Left lung (tissue), 4 donors: ENCODE measurements at regions not wholly inside any gene's neighbourhood (a gene's known extent, or its start where the extent isn't known, plus 50 kb on each side); places are given as distances from the start of the nearest gene placed in this dataset.

Source experiments
- ATAC-seq: fragments of 200-7000 bp; cut with Tn5 transposase; one replicate; pipeline ENCODE4 v1.9.1; 2020; ENCODE audit warnings: moderate library complexity
- DNase-seq, 4 donors: peaks; one replicate each; pipeline ENCODE4 v3.0.0-alpha.2; 2013 to 2020
- H3K27ac ChIP-seq, 2 donors: fragments of 200-600 bp; sonication (generic) in 1 of 2; one replicate each; pipeline versions ENCODE4 v1.5.0 to v1.8.0; 2020 to 2021
- H3K27me3 ChIP-seq, 2 donors: fragments of 200-600 bp; sonication (generic) in 1 of 2; one replicate each; pipeline versions ENCODE4 v1.5.0 to v1.8.0; 2020 to 2021
- H3K36me3 ChIP-seq, 2 donors: fragments of 200-600 bp; sonication (generic) in 1 of 2; one replicate each; pipeline versions ENCODE4 v1.5.0 to v1.8.0; 2020 to 2021
- H3K4me1 ChIP-seq, 2 donors: fragments of 200-600 bp; one replicate each; pipeline ENCODE4 v1.8.0; 2021
- H3K4me3 ChIP-seq, 2 donors: fragments of 200-600 bp; sonication (generic) in 1 of 2; one replicate each; pipeline versions ENCODE4 v1.5.0 to v1.8.0; 2020 to 2021; ENCODE audit warnings: mild to moderate bottlenecking in 1 of 2
- H3K9me3 ChIP-seq, 2 donors: fragments of 200-600 bp; sonication (generic) in 1 of 2; one replicate each; pipeline versions ENCODE4 v1.5.0 to v1.8.0; 2020 to 2021
- intact Hi-C, 2 donors: fragments of 100-400 bp; cut with DNase I; formaldehyde crosslinking; loops; one replicate each; pipeline versions ENCODE4 v1.11.2 to v1.14.2; 2022
- TF ChIP-seq, protein P1 (sequence below), 2 donors: fragments of 200-600 bp; sonication (generic) in 1 of 2; IDR thresholded peaks; one replicate each; pipeline versions ENCODE4 v1.5.0 to v1.8.0; 2021; ENCODE audit warnings: antibody characterized with exemption in 2 of 2
- donor health status: DM: no; HTN: yes; CAD: no.
- donor health status: DM: no; HTN: no; CAD: no.

DNA sequence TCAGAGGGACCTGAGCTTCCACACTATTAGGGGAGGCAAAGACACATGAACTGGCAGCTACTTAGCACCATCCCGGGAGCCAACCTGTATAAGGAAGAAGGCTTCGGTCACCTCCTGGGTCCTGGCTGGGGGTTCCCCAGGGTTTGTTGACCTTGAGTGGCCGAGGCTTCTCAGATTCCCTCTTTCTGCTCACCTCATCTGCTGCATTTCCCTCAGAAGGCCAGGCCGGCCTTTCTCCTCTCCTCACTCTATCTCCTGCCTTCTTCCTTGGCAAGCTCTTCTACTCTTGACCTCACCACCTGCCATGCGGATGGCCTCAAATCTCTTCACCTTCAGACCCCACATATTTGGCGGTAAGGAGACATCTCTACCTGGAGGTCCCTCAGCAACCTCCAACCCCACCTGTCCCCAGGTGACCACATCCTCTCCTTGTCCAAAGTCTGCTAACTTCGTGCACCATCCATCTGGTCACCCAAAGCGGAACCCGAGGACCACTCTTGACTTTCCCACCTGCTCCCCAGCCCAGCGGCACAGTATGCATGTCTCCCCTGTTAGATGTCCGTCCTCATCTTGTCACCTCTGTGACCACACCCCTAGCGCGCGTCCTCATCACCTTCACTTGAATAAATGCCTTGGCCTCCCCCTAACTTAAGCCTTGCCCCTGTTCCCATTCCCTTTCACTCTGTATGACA is 133.8 kb upstream of the UNC5B start:
- Histone ChIP-seq H3K9me3 (no peaks in the 10 kb centered on the region), H3K27ac (no peak overlapping the region), H3K27me3 (peaks cover 0 to 9% of the 10 kb centered on the region in 2 donors), H3K36me3 (no peaks in the 10 kb centered on the region), H3K4me1 (no peaks in the 10 kb centered on the region), H3K4me3 (no peak overlapping the region)
- DNase-seq (no peak), ATAC-seq (no peak)
- intact Hi-C loops, result no loop called here
- TF ChIP-seq, protein P1, sequence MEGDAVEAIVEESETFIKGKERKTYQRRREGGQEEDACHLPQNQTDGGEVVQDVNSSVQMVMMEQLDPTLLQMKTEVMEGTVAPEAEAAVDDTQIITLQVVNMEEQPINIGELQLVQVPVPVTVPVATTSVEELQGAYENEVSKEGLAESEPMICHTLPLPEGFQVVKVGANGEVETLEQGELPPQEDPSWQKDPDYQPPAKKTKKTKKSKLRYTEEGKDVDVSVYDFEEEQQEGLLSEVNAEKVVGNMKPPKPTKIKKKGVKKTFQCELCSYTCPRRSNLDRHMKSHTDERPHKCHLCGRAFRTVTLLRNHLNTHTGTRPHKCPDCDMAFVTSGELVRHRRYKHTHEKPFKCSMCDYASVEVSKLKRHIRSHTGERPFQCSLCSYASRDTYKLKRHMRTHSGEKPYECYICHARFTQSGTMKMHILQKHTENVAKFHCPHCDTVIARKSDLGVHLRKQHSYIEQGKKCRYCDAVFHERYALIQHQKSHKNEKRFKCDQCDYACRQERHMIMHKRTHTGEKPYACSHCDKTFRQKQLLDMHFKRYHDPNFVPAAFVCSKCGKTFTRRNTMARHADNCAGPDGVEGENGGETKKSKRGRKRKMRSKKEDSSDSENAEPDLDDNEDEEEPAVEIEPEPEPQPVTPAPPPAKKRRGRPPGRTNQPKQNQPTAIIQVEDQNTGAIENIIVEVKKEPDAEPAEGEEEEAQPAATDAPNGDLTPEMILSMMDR (IDR thresholded peaks at IDR 0.05), result no peak

DNA sequence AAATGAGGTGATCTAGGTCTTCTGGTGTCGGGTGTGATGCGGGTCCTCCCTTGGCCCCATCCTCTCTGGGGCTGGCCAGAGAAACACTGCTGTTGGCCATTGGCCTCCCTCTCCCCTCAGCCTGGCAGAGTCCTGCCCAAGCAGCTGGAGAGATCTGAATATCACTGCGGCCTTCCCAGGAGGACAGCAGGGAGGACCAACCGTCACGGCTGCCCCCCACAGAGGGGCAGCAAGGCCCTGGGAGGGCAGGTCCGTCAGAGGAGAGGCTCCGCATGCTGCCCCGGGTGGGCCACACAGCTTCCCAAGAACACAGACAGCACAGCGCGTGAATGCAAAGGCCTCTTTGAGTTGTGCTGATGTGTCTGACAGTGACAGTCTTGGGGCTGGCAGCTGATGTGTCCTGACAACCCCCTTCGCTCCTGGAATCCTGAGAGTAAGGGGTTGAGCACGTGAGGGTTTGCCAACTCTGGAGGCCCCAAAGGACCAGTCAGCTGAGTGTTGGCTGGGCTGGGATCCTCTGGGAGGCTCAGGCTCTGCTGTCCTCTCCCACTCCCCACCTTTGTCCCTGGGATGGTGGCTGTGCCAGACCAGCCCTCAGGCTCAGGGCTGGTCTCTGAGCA is 132.5 kb upstream of the UNC5B start:
- H3K36me3 ChIP-seq, result no peaks in the 10 kb centered on the region
- no peak overlapping the region for H3K4me3 ChIP-seq
- H3K27me3 ChIP-seq, result peaks cover 0 to 7% of the 10 kb centered on the region in 2 donors
- TF ChIP-seq, protein P1 (IDR thresholded peaks at IDR 0.05), result no peak
- H3K9me3 ChIP-seq, result no peaks in the 10 kb centered on the region
- intact Hi-C loops, result no loop called here
- no peaks in the 10 kb centered on the region for H3K4me1 ChIP-seq
- ATAC-seq, result no peak
- H3K27ac ChIP-seq, result no peak overlapping the region
- DNase-seq, result peak in 1 of 4 donors; percentile 46

DNA sequence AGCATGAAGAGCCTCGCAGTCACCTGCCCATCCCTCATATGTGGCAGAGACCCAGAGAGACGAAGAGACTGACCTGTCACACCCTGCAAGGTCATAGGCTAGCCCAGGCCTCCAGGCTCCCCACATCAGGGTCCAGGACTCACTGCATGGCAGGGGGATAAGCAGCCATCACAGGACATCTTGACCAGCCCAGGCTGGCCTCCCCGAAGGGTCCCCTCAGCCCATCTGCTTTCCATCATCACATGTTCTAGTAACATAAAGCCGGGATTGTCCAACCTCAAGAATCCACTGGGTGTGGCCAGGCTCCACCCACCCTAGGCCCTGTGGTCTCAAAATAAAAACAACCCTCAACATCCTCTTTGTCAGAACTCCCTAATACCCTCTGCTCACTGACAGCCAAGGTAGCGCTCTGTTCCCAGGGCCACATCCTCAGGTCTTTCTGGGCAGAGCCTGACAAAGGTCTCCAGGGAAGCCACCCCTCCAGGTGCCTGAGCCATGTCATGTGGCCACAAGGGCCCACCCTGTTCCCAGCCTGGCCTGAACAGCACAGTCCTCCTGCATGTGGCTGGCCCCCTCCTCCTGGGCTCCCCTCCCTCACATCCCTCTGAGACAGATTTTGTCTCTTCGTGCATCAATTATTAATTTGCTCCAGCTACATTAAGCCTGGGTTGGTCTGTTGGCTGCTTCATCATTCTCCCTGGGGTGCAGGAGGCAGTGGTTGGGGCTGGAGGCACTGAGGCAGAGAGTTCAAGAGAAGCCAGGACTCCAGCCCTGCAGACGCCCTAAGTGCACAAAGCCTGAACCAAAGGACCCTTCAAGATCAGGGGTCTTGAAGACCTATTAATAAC is 131.8 kb upstream of the UNC5B start:
- H3K27me3 ChIP-seq, result peaks cover 0 to 8% of the 10 kb centered on the region in 2 donors
- ATAC-seq (no peak), DNase-seq (no peak)
- no peak overlapping the region for H3K27ac ChIP-seq
- TF ChIP-seq, protein P1 (IDR thresholded peaks at IDR 0.05), result no peak
- H3K9me3 ChIP-seq, result no peaks in the 10 kb centered on the region
- H3K4me1 ChIP-seq, result no peaks in the 10 kb centered on the region
- H3K4me3 ChIP-seq, result no peak overlapping the region
- no peaks in the 10 kb centered on the region for H3K36me3 ChIP-seq
- intact Hi-C loops, result no loop called here

DNA sequence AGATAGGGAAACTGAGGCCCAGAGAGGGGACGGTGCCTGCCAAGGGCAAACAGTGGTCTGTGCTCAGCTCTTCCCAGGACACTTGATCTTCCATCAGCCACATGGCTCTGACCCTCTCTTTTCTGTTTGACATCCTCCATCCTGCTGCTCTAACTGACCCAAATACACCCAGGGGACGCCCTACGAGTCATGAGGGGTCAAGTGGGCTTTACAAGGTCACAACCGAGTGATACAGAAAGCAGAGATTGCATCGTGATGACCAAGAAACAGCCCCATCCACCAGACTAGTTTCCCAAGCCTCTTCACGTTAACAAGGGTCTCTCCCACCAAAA is 131.2 kb upstream of the UNC5B start:
- intact Hi-C loops, result no loop called here
- ATAC-seq (no peak), DNase-seq (no peak)
- H3K9me3 ChIP-seq, result no peaks in the 10 kb centered on the region
- H3K4me1 ChIP-seq, result no peaks in the 10 kb centered on the region
- no peak overlapping the region for H3K27ac ChIP-seq
- no peaks in the 10 kb centered on the region for H3K36me3 ChIP-seq
- TF ChIP-seq, protein P1 (IDR thresholded peaks at IDR 0.05), result no peak
- peaks cover 0 to 11% of the 10 kb centered on the region in 2 donors for H3K27me3 ChIP-seq
- no peak overlapping the region for H3K4me3 ChIP-seq

DNA sequence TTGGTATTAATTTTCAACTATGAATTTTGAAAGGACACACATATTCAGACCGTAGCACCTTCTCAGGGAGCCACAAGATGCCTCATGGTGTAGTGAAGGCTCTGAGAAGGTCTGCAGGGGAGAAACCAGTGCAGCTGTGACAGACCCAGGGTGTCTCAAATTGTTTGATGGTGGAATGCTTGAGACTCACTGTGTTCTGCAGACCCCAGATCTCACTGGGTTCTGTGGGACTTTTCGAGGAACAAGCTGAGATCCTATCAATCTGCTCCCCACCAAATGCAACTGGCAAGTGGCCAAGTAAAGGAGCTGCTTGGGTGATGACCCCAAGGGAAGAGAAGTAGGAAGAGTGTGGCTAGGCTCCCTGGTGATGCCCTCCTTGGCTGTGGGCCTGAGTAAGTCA is 130.5 kb upstream of the UNC5B start:
- H3K4me3 ChIP-seq, result no peak overlapping the region
- TF ChIP-seq, protein P1 (IDR thresholded peaks at IDR 0.05), result no peak
- DNase-seq, result no peak
- intact Hi-C loops, result no loop called here
- H3K27ac ChIP-seq, result no peak overlapping the region
- H3K36me3 ChIP-seq, result no peaks in the 10 kb centered on the region
- H3K4me1 ChIP-seq, result no peaks in the 10 kb centered on the region
- no peak for ATAC-seq
- no peaks in the 10 kb centered on the region for H3K9me3 ChIP-seq
- peaks cover 0 to 11% of the 10 kb centered on the region in 2 donors for H3K27me3 ChIP-seq
